Fibroblast of mammary gland (primary cell): ENCODE measurements at regions not wholly inside any gene's neighbourhood (a gene's known extent, or its start where the extent isn't known, plus 50 kb on each side); places are given as distances from the start of the nearest gene placed in this dataset.

Source experiments
- DNase-seq: peaks from one replicate; pipeline ENCODE4 v3.0.0-alpha.2; 2010; ENCODE audit warnings: low read depth
- H3K4me3 ChIP-seq: 2 replicates; pipeline ENCODE4 v1.5.1; 2011; ENCODE audit warnings: low read depth, mild to moderate bottlenecking, low read length, moderate library complexity; ENCODE audit not compliant: control insufficient read depth
- TF ChIP-seq, protein P1 (sequence below): conservative IDR thresholded peaks from 2 replicates; pipeline ENCODE4 v1.5.1; 2011; ENCODE audit warnings: low read depth, low read length, inconsistent platforms; ENCODE audit not compliant: control insufficient read depth, insufficient read depth

DNA sequence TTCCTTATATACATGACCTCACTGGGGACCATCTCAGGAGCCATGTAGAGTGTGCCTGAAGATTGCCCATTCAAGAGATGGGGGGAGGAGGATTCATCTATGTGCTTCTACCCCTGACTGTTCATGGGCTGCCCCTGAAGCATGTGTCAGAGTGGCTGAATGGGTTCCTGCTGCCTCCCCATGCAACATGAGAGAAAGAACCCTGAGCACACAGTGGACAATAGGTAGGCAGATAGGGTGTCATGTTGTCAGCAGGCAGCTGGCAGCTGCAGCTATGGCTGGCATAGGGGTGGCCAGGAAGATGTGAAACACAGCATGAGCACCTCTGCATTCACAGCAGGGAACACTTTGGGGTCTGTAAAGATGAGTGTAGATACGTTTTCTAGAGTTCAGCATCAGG, 208.4 kb upstream of the CNR1 start:
- TF ChIP-seq, protein P1, sequence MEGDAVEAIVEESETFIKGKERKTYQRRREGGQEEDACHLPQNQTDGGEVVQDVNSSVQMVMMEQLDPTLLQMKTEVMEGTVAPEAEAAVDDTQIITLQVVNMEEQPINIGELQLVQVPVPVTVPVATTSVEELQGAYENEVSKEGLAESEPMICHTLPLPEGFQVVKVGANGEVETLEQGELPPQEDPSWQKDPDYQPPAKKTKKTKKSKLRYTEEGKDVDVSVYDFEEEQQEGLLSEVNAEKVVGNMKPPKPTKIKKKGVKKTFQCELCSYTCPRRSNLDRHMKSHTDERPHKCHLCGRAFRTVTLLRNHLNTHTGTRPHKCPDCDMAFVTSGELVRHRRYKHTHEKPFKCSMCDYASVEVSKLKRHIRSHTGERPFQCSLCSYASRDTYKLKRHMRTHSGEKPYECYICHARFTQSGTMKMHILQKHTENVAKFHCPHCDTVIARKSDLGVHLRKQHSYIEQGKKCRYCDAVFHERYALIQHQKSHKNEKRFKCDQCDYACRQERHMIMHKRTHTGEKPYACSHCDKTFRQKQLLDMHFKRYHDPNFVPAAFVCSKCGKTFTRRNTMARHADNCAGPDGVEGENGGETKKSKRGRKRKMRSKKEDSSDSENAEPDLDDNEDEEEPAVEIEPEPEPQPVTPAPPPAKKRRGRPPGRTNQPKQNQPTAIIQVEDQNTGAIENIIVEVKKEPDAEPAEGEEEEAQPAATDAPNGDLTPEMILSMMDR, result no peak
- H3K4me3 ChIP-seq, result no peak overlapping the region
- no peak for DNase-seq

DNA sequence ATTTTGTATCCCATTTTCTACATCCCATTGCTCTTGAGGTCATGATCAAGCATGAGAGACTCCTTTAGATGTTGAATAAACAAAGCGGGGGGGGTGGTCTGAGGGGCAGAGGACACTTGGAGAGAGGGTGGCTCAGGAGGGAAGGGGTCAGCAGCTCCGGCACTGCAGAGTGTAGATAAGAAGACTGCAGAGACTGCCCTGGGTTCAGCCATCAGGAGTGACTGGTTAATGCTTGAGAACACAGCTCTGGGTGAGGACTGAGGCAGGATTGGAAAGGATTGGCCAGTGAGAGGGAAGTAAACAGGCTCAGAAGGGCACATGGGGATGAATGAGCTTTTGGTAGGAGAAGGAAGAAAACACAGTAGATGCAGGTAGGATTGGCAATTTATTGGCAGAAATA, 205.3 kb upstream of the CNR1 start:
- no peak overlapping the region for H3K4me3 ChIP-seq
- TF ChIP-seq, protein P1, result no peak
- no peak for DNase-seq

DNA sequence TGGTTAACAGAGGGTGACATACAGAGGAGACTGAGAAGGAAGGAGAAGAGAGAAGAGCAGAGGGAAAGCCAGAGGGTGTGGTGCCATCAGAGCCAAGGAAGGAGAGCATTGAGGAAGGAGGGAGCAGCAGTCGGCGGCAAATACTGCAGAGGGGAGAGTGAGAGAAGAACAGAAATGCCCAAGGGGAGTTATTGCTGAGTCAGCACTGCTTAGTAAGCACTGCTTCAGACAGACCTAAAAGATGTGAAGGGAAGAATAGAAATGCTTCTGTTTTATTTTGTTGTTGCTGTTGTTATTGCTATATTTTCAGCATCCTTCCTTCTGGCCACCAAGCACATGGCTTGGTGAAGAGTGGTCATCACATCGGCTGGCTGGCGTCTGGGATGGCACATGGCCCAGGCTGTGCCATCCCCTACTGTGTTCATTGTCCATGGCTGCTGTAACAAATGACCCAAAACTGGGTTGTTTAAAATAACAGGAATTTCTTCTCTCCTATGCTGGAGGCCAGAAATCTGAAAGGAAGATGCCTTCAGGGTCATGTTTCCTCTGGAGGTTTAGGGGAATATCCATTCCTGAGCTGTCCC, 204.1 kb upstream of the CNR1 start:
- TF ChIP-seq, protein P1, result no peak

DNA sequence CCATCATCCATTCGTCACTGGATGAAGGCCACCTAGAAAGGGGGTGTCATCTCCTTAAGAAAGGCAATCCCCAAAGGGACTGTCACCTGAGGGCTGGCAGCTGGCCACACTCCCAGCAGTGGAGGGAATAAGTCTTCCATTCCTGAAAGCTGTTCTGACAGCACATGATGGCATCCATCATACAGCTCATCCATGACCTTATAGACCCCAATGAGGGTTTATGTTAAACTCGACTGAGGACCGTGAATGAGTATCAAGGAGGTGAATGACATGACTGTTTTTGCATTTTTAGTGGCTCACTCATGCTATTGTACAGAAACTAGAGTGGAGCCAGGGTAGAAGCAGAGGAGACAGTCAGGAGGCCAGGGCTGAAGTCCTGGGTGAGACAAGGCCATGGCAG, 203.1 kb upstream of the CNR1 start:
- DNase-seq, result peak; percentile 52
- no peak overlapping the region for H3K4me3 ChIP-seq
- TF ChIP-seq, protein P1, result no peak

More for the DNA sequence above, 204.1 kb upstream of the CNR1 start:
- DNase-seq, result peak; percentile 47
- no peak overlapping the region for H3K4me3 ChIP-seq

DNA sequence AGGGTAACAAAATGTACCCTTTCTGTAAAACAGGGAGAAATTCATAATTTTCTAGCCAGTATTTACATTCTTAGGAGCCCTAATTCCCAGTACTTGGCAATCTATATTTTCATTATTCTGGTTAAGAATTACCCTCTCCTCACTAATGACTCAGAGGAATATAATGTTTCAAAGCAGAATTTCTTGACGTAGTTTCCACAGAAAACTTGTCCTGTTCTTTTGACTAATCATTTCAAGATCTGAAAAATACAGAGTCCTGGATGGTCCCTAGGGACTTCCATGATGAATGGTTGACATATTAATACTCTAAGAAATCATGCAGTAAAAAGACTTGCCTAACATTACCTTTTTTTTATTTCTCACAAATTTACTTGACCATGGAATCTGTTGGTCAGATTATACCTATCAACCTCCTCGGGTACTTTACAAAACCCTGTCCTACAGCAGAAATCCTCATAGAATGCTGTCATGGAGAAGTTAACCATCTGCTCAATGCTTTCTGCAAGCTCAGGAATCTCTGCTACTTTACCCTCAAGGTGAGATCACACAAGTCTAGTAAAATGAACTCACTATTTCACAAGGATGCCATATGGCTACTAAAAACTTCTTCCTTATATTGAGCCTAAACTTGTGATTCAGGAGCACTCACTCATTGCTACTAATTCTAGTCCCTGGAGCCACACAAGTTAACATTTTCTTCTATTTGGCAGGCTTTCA, 202.1 kb upstream of the CNR1 start:
- TF ChIP-seq, protein P1, result no peak
- peak; percentile 99 for DNase-seq
- H3K4me3 ChIP-seq, result no peak overlapping the region

DNA sequence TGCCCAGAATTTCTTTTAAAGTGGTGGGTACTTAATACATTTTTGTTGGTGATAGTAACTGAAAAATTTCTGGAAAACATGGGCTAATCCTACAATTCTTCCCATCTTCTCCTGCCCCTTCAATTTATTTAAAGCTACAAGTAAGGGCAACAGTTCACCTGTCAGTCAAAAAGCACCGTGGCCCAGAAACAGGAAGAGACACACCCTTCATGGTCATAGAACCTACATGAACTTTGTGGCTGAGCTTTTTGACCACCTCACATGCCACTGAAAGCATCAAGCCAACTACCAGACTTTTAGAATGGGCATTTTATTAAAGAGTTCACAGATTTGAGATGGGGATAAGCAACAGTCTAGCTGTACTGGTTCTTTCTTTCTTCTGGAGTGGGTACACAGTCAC, 201.1 kb upstream of the CNR1 start:
- no peak overlapping the region for H3K4me3 ChIP-seq
- no peak for DNase-seq
- TF ChIP-seq, protein P1, result no peak

DNA sequence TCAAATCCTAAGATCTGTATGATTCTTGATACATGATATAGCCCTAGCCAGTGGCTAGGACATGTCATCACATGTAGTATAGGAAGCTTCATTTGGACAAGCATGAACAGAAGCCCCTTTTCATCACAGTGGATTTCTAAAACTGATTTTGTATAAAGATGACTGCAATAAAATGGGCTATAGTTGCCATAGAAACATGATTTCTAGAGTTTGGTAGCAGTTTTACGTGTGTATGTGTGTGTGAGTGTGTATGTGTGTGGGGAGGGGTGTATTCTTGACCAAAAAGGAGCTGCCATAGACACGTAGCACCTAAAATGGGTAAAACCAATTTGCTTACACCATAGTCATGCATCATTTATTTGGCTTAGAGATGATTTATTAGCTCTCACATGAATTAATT, 200.5 kb upstream of the CNR1 start:
- H3K4me3 ChIP-seq, result no peak overlapping the region
- DNase-seq, result no peak
- TF ChIP-seq, protein P1, result no peak
